22Rv1 (cell line): ENCODE measurements at regions not wholly inside any gene's neighbourhood (a gene's known extent, or its start where the extent isn't known, plus 50 kb on each side); places are given as distances from the start of the nearest gene placed in this dataset.
"Not testable (repeated sequence)": the region's sequence is repeated elsewhere in the genome, so short reads cannot be mapped to it uniquely, and the experiment has no call there.

Experiments
- H3K27ac ChIP-seq: fragments of 450-650 bp; 2 replicates; pipeline ENCODE4 v1.5.1; 2017
- CTCF ChIP-seq: fragments of 450-650 bp; IDR thresholded peaks from 2 replicates; pipeline ENCODE4 v1.5.1; 2017; ENCODE audit warnings: mild to moderate bottlenecking
- ZFX ChIP-seq: fragments of 450-650 bp; IDR thresholded peaks from 2 replicates; pipeline ENCODE4 v1.6.1; 2017; ENCODE audit warnings: antibody characterized with exemption, borderline replicate concordance

GRCh38 chr18:56282234-56283104 is 355.9 kb downstream of the TXNL1 start:
- H3K27ac ChIP-seq: no peak overlapping the region
- TF ChIP-seq ZFX (no peak), CTCF (no peak)

DNA sequence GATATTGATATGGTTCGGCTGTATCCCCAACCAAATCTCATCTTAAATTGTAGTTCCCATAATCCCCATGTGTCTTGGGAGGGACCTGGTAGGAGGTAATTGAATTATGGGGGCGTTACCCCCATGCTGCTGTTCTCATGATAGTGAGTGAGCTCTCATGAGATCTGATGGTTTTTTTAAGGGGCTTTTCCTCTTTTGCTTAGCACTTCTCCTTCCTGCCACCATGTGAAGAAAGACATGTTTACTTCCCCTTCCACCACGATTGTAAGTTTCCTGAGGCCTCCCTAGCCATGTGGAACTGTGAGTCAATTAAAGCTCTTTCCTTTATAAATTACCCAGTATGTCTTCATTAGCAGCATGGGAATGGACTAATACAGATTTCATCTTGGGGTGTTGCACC is 358.6 kb downstream of the TXNL1 start:
- H3K27ac ChIP-seq: not testable (repeated sequence)

DNA sequence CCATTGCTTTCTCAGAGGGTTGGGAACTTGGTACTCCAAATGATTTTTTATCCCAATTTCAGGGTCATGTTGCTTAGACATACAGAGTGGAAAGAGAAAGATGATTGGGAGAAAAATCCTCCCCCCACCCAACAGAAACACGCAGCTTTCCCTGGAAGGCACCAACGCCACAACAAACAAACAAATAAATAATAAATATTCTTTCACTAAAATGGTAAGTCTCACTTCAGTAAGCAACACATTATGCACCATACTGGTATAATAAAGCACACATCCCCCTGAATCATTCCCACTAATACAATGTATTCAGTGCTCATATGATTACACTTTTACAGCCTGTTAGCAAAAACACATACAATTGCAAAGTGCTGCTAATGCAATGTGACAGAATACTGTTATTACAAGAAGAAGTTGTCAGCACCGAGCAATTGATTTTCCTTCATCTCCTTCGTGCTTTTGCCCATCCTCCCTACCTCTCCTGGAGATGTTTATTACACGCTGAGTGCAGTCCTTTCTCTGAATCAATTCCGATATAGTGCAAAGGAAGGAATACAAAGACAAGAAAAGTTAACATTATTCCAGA is 359.9 kb downstream of the TXNL1 start:
- no peak overlapping the region for H3K27ac ChIP-seq
- no peak for TF ChIP-seq ZFX
- TF ChIP-seq CTCF: no peak

GRCh38 chr18:56276466-56276865 is 361.9 kb downstream of the TXNL1 start:
- TF ChIP-seq CTCF (no peak), ZFX (no peak)
- no peak overlapping the region for H3K27ac ChIP-seq

DNA sequence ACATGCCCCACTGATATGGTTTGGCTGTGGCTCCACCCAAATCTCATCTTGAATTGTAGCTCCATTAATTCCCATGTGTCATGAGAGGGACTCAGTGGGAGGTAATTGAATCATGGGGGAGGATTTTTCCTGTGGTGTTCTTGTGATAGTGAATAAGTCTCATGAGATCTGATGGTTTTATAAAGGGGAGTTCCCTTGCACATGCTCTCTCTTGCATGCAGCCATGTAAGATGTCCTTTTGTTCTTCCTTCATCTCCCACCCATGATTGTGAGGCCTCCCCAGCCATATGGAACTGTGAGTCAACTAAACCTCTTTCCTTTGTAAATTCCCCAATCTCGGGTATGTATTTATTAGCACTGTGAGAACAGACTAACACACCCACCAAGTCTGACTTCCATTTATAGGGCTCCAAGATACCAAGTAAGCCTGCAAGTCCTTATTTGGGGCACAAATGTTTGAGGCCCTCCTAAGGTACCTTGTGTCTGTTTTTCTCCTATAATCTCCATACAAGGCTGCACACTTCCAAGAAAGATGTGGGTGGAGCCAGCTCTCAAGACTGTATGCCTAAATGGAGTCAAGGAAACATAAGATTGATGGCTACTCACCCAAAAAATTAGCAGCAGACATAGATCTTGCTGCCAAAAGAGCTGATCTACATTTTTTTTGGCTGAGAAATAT is 364.7 kb downstream of the TXNL1 start:
- TF ChIP-seq ZFX (no peak), CTCF (no peak)
- no peak overlapping the region for H3K27ac ChIP-seq

- no peak overlapping the region for H3K27ac ChIP-seq
- TF ChIP-seq ZFX: no peak
- TF ChIP-seq CTCF: no peak
Measured at GRCh38 chr18:56270671-56271250, 367.6 kb downstream of the TXNL1 start.

DNA sequence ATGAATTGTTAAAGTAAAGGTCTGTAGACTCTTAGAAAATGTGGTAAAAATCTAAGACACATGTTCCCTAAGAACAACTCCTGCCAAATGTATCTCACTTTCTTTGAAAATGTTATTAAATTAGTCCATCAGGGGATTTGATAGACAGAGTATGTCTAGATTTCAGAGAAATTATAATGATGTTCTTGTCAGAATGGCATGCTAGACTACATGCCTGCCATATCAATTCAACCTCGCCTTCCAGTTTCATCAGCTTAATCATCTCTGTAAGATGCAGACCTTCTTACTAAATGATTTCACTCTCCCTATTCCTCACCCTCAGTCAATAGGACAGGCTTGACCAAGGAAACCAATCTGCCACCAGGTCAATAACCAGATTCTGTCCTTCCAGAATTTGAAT is 368.4 kb downstream of the TXNL1 start:
- no peak for TF ChIP-seq CTCF
- TF ChIP-seq ZFX: no peak
- no peak overlapping the region for H3K27ac ChIP-seq
